GM12892 (cell line): ENCODE measurements at regions not wholly inside any gene's neighbourhood (a gene's known extent, or its start where the extent isn't known, plus 50 kb on each side); places are given as distances from the start of the nearest gene placed in this dataset.
A peak's percentile ranks its signal among the peaks of the same experiment; 100 is the strongest.

Experiments used
- DNase-seq: peaks from one replicate; pipeline ENCODE4 v3.0.0; 2011; ENCODE audit not compliant: insufficient read length
- FAIRE-seq: peaks from 2 replicates; lab custom pipeline; 2011; peaks lifted over from hg19 to GRCh38; lab: Jason Lieb, UNC
- POLR2A ChIP-seq: IDR thresholded peaks from 2 replicates; pipeline ENCODE4 v1.6.1; 2011; ENCODE audit warnings: low read depth, low read length, control low read depth
- POLR2AphosphoS5 ChIP-seq: IDR thresholded peaks from 2 replicates; pipeline ENCODE4 v1.6.1; 2011; ENCODE audit warnings: low read depth, low read length, control low read depth
- TAF1 ChIP-seq: IDR thresholded peaks from 2 replicates; pipeline ENCODE4 v1.6.1; 2011; ENCODE audit warnings: low read depth, mild to moderate bottlenecking, control low read depth, low read length, borderline replicate concordance

DNA sequence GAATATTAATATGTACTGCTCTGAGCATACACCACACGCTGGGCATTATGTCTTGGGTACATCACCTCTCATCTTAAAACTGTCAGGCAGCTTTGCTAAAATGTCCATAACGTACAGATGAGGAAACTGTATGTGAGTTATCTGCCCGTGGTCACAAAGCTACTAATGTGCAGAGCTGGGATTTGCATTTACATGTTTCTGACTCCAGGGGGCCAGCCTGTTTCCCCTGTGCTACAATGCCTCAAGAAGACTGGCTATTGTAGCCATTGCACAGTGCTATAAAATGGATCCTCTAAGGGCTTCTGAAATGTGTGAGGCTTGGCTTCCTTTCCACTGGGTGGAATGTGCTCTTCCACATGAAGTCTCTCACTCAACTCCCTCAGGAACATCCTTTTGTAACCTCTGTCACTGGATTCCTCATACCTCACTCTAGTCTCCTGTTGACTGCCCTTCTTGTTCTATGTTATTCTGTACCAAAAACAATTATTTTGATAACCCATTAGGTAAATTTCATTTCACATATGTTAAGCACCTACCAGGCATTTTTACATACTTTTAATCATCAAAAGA lies 95.6 kb upstream of the HTR2A start:
- FAIRE-seq (no peak), DNase-seq (no peak)
- TF ChIP-seq POLR2A, result no peak
- no peak for TF ChIP-seq TAF1
- TF ChIP-seq POLR2AphosphoS5, result no peak

DNA sequence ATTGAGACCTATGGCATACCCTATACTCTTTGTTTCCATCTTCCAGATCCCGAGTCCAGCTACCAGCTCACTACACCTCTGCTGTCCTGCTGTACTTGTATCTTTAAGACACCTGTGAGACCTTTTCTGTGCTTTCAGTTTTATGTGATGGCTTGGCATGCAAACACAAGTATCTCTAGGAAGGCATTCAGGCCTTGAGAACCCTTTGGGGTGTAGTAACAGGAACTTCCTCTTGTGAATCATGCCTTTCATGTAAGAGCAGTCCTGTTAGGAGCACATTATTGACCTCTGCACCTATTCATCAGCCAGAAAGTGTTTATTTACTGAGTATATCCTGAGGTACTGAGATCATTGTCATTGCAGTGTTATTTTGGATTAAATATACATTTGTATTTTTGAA lies 87.0 kb upstream of the HTR2A start:
- FAIRE-seq (peak; percentile 99), DNase-seq (no peak)
- TF ChIP-seq POLR2A (no peak), POLR2AphosphoS5 (no peak), TAF1 (no peak)

DNA sequence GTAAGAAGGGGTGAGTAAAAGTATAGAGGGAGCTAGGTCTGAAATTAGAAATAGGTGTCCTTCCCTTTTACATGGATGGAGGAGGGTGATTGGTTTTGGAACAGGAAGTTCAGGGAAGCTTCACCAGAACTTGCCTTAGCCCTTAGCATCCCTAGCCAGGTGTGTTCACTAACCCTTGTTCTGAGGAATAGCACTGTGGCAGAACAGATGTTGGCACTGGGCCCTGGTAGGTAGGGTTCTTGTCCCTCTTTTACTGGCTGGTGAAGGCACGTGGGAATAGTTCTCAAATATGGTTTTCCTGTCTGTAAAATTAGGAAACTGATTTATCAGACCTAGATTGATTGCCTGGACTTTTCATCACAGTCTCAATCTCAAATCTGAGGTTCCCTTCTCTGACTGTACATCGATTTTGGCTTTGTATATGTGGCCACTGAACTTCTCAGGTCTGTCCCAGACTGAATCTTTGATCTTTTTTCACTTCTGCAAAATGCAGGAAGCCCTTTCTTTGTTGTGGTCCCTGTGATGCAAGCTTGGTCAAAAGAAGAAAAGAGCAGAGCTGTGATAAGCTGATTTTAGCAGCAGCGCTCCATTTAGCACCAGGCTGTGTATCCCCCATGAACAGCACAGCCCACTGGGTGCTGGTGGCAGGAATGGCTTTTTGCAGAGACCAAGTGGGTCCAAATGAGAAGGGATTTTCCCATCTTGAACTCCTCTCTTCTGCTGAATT lies 86.2 kb upstream of the HTR2A start:
- TF ChIP-seq TAF1 (no peak), POLR2A (no peak), POLR2AphosphoS5 (no peak)
- no peak for DNase-seq
- FAIRE-seq, result no peak

DNA sequence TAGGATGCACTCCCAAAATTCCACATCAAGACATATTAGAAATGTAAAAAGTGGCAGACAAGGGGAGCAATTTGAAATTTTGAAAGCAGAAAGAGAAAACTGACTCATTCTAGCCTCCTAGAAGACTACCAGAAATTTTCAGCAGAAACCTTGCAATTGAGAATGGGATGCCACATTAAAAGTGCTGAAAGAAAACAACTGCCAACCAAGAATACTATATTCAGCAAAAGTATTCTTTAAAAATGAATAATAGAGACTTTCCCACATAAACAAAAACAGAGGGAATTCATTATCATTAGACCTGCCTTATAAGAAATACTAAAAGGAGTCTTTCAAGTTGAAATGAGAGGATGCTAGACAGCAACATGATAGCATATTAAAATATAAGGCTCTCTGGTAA lies 78.3 kb upstream of the HTR2A start:
- TF ChIP-seq POLR2A, result no peak
- DNase-seq, result no peak
- no peak for FAIRE-seq

DNA sequence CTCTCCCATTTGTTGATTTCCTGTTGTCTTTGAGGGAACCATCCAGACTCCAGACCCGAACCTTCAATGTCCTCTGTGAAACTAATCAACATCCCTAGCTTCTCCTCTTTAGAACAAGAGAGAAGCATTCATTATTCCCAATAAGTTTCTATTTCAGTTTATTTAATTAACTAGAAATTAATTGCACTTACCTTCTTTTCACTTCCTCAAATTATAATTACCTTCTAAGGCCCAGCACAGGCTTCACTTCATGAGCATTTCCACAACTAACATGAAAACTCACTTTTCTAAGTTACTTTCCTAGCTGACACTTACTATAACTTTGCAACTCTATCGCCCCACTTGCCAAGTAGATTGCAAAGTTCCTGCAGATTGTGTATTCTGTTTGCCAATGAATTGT lies 71.6 kb upstream of the HTR2A start:
- no peak for DNase-seq
- no peak for FAIRE-seq
- no peak for TF ChIP-seq POLR2AphosphoS5
- no peak for TF ChIP-seq POLR2A
- no peak for TF ChIP-seq TAF1

DNA sequence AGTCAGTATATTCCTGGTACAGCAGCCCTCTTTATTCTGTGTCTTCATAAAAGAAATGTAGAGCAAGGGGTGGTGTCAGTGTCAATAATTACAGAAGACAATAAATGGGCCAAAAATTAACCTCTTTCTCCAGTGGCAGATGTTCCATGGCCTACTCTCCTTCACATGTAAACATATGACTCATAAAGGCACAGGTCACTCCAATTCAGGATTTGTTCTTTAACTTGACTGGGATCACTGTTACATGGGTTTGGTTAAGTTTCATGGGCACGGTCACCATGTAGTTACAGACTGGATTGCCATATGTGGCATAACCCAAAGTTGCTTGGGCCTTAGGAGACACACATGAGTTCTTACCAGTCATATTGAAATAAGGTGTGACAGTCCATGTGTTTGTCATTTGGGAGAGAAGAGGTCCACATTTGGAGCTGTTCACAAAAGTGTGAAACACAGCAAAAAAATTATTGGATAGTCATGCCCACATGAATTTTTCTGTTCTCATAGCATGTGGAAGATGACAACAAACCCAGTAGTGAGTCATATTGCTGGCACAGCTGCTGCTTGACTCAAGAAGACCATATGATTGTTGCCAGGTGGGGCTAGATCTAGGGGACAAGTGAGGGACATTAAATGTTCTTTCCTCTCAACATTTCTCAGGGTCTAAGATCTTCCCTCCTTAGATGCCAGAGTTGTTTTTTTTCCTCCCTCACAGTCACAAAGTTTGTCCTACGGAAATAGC lies 68.1 kb upstream of the HTR2A start:
- TF ChIP-seq POLR2AphosphoS5 (no peak), TAF1 (no peak), POLR2A (no peak)
- FAIRE-seq, result no peak
- DNase-seq, result no peak

DNA sequence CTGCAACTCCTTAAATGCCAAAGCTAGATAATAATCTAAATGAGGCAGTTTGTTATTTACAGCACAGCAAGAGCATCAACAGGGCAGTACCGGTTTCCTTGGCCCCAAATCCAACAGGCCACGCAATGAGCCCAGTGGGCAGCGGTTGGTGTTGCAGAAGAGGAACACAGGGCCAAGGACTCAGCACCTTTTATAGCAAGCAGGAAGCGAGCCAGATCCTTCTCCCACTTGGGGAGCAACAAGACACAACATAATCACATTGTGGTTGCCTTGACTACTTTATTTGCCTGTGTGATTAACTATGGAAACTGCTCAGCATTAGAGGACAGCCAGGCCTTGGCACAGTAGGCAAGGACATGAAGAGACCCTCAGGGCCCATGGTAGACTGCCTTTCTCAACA lies 67.1 kb upstream of the HTR2A start:
- DNase-seq, result no peak
- TF ChIP-seq POLR2A (no peak), POLR2AphosphoS5 (no peak)
- no peak for FAIRE-seq

DNA sequence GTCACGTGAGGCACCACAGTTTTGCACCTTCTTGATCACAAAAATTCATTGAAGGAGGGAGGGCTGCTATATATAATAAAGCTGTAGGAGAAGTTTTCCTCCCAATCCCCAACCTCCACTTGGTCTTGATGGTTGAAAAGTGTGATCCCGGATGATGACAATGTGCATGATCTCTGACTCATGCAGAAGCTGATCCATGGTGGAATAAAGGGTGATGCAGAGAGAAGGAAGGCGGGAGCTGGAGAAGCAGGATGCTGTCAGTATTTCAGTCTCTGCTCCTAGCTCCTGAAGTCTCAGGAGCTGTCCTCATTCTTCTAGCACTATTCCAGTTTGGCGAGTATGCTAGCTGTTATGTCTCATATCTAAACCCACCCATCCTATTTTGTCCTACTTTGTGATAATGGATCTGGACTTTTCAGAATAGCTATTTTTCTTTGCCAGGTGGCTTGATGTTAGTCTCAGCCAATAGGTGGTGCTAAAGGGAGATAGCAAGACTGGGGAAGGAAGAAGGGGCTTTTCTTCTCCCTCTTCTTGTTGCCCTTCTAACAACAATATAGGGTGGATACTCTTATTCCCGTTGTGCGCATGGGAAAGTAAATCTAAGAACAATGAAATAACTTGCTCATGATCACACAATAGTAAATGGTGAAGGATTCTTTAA lies 65.6 kb upstream of the HTR2A start:
- DNase-seq (no peak), FAIRE-seq (no peak)
- TF ChIP-seq POLR2A (no peak), TAF1 (no peak), POLR2AphosphoS5 (no peak)

DNA sequence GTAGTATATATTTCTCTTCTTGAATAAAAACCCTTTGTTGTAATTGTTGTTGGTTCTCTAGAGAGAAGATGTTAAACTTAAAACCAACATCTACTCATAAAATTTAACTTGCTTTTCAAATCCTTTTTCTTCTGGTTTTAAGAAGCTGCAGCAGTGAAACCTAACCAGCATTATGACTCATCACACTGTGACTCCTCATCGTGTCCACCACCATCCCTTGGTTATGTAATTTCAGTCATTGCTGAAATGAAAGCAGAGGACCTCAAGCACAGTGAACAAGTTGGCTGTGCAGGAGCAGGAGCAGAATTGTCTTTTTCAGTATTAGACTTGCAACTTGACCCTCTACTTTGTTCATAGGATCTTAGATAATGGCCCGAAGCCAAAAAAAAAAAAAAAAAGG lies 64.9 kb upstream of the HTR2A start:
- TF ChIP-seq POLR2AphosphoS5, result no peak
- no peak for TF ChIP-seq TAF1
- TF ChIP-seq POLR2A, result no peak
- DNase-seq, result peak; percentile 32
- FAIRE-seq, result peak; percentile 98

DNA sequence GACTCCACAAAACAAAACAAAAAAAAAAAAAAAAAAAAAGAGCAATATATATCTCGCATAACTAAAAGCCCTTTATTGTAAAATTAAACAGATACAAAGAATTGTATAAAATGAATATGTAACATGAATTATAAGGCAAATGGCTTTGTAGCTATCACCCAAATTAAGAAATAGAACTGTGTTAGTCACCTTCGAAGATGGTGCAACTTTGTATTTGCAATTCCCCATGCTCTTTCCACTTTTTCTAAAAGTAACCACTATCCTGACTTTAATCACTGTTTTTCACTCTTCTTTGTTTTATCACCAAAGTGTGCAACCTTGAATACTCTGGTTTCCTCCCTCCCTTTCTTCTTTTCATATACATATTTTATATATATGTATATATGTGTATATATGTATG lies 57.1 kb upstream of the HTR2A start:
- FAIRE-seq, result no peak
- no peak for DNase-seq
- TF ChIP-seq POLR2AphosphoS5 (no peak), TAF1 (no peak), POLR2A (no peak)

DNA sequence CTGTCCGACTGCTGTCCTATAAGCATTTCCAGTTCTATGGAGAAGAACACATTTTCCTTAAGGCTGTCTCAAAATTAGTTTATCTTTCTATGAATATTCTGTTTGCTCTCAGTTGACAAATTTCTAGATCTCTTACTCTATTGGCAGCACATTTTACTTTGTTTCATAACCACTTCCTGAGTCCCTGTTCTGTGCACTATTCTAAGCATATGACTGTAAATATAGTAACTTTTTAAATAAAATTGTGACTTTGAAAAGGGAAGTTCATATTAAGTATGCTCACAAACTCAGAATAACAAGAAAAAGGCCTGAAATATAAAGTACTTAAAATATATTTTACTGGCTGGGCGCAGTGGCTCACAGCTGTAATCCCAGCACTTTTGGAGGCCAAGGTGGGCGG lies 56.5 kb upstream of the HTR2A start:
- FAIRE-seq (no peak), DNase-seq (no peak)
- no peak for TF ChIP-seq POLR2AphosphoS5
- TF ChIP-seq TAF1, result no peak
- TF ChIP-seq POLR2A, result no peak

DNA sequence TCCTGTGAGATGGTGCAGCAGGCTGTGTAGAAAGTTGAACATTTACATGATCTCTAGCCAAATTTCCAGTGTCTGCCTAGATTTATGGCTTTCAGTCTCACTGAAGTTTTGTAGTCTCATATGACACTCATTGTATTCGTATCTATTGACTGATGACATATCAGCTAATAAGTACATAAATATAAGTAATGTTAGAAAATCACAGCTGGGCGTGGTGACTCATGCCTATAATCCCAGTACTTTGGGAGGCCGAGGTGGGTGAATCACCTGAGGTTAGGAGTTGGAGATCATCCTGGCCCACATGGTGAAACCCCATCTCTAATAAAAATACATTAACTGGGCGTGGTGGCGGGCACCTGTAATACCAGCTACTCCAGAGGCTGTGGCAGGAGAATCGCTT lies 54.7 kb upstream of the HTR2A start:
- TF ChIP-seq POLR2A (no peak), TAF1 (no peak), POLR2AphosphoS5 (no peak)
- no peak for FAIRE-seq
- DNase-seq, result no peak
